ENCODE measurements at regions not wholly inside any gene's neighbourhood (a gene's known extent, or its start where the extent isn't known, plus 50 kb on each side); places are given as distances from the start of the nearest gene placed in this dataset.

DNA sequence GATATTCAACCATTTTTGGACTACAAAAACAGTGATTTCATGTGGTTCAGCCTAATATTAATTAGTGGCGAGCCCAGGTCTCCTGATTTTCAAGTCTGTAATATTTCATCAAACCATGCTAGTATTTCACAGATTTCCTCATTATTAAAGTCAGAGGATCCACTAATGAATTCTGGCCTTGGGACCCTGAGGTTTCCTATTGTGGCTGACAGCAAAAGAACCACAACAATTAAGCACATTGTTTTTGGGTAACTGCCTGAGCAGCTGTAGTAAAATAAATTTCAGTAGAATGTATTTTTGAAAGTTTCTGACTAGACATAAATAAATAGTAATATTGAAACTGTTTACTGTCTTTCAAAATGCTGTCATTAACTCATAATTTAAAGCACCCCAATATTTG lies 630.7 kb upstream of the MMS22L start:
- no peak overlapping the region for H4K5ac ChIP-seq (ENCODE audit: insufficient read length, low read depth, low read length)
- FAIRE-seq = no peak
- H3K9ac ChIP-seq (replicated peaks in 1 of 4; ENCODE audit: extremely low read depth in 1 of 4, low read depth in 3 of 4, low read length in 3 of 4) = no peak overlapping the region
- ChIA-PET POLR2A (ENCODE audit: partially characterized antibody) (no interaction called here), CTCF (ENCODE audit: partially characterized antibody) (no interaction called here)
- H2BK20ac ChIP-seq (ENCODE audit: low read length) = no peak overlapping the region
- no peak overlapping the region for H3K14ac ChIP-seq (ENCODE audit: insufficient read length)
- H3K27me3 ChIP-seq (replicated peaks in 1 of 4; ENCODE audit: control insufficient read depth in 3 of 4, extremely low read depth in 1 of 4, insufficient read depth in 3 of 4, low read length in 3 of 4) = no peaks in the 10 kb centered on the region
- peaks cover 0 to 9% (median 4%) of the 10 kb centered on the region in 4 experiments; a peak in 5 of 7 replicates for H3K4me1 ChIP-seq (replicated peaks in 1 of 4; ENCODE audit: control insufficient read depth in 3 of 4, insufficient read depth in 4 of 4, low read length in 3 of 4)
- no peak overlapping the region for H3K23ac ChIP-seq (ENCODE audit: insufficient read length)
- no peaks in the 10 kb centered on the region for H3K36me3 ChIP-seq (ENCODE audit: control insufficient read depth in 2 of 4, insufficient read depth in 4 of 4, low read length in 3 of 4)
- H4K8ac ChIP-seq (ENCODE audit: extremely low read depth, insufficient read depth, low read length) = no peak overlapping the region
- no peak overlapping the region for H2BK15ac ChIP-seq (ENCODE audit: low read length)
- DNase-seq (ENCODE audit: low read depth in 1 of 2, low spot score in 2 of 2) = no peak
- H3K27ac ChIP-seq (ENCODE audit: low read depth, low read length) = no peak overlapping the region
- H2AK5ac ChIP-seq (ENCODE audit: low read depth, low read length) = no peak overlapping the region
- H3K4me2 ChIP-seq (ENCODE audit: insufficient read depth in 1 of 2, low read depth in 2 of 2, low read length in 2 of 2) = no peak overlapping the region
- no peaks in the 10 kb centered on the region for H3K79me1 ChIP-seq (ENCODE audit: low read depth, low read length)
- WGBS, 2 experiments (ENCODE audit: extremely low coverage in 1 of 2, insufficient coverage in 1 of 2, insufficient read length in 1 of 2, insufficient replicate concordance in 2 of 2, low coverage in 1 of 2, low lambda C conversion rate in 2 of 2, missing lambda C conversion rate in 1 of 2) = 67% methylated on average over 1 of the region's 1 CpG; no CpG with 5 or more reads in 1 of the 2 experiments
- H3K18ac ChIP-seq (ENCODE audit: extremely low read depth, low read length) = no peak overlapping the region
- H2BK12ac ChIP-seq (ENCODE audit: low read depth, low read length) = no peak overlapping the region
- no peak overlapping the region for H3K56ac ChIP-seq (replicated peaks; ENCODE audit: insufficient read length, low read depth, low read length)
- no peak overlapping the region for H2BK120ac ChIP-seq (replicated peaks; ENCODE audit: low read depth, low read length)
- no peaks in the 10 kb centered on the region for H3K79me2 ChIP-seq (ENCODE audit: control insufficient read depth in 1 of 2, insufficient read depth in 2 of 2, low read length in 2 of 2)
- no peaks in the 10 kb centered on the region for H4K20me1 ChIP-seq (replicated peaks in 1 of 2; ENCODE audit: control insufficient read depth in 1 of 2, insufficient read depth in 2 of 2, low read length in 2 of 2)
- no peaks in the 10 kb centered on the region for H3K23me2 ChIP-seq (ENCODE audit: low read depth, low read length)
- H2AFZ ChIP-seq (ENCODE audit: low read length) = no peak overlapping the region
- H3K4me3 ChIP-seq (ENCODE audit: extremely low read depth in 1 of 4, insufficient read depth in 2 of 4, low read depth in 3 of 4, low read length in 4 of 4) = no peak overlapping the region
- H3K4ac ChIP-seq (replicated peaks; ENCODE audit: insufficient read length, low read depth, low read length) = no peak overlapping the region
- H3K9me3 ChIP-seq (ENCODE audit: insufficient read depth in 2 of 2, low read depth in 1 of 2, low read length in 1 of 2) = no peaks in the 10 kb centered on the region
- no peak overlapping the region for H2BK5ac ChIP-seq (ENCODE audit: low read depth, low read length)
- no peak for TF ChIP-seq BACH1 (IDR thresholded peaks at IDR 0.05; ENCODE audit: low read length)
- TF ChIP-seq RBBP5 (IDR thresholded peaks at IDR 0.05; ENCODE audit: borderline replicate concordance, low read depth, low read length) = no peak
- no peak for TF ChIP-seq POLR2A (IDR thresholded peaks at IDR 0.05; ENCODE audit: control extremely low read depth in 1 of 2, low read depth in 2 of 2, low read length in 2 of 2)
- H4K91ac ChIP-seq (replicated peaks; ENCODE audit: insufficient read length, low read length) = no peak overlapping the region
